HG03097 (cell line): ENCODE measurements at regions not wholly inside any gene's neighbourhood (a gene's known extent, or its start where the extent isn't known, plus 50 kb on each side); places are given as distances from the start of the nearest gene placed in this dataset.

Experiments used
- ATAC-seq: cut with Tn5 transposase; IDR thresholded peaks from one replicate; pipeline ENCODE4 v1.9.1; 2021; ENCODE audit not compliant: unreplicated experiment, low FRiP score

- no peak for ATAC-seq
These were observed 303.0 kb upstream of the FOXF1 start for GRCh38 chr16:86207350-86207749.

GRCh38 chr16:86209202-86209601, 301.1 kb upstream of the FOXF1 start:
- no peak for ATAC-seq

GRCh38 chr16:86210403-86211193, 299.7 kb upstream of the FOXF1 start:
- ATAC-seq = no peak

- no peak for ATAC-seq
These were observed 299.1 kb upstream of the FOXF1 start for GRCh38 chr16:86211265-86211664.

- no peak for ATAC-seq
These were observed 298.5 kb upstream of the FOXF1 start for GRCh38 chr16:86211800-86212199.

GRCh38 chr16:86212706-86213436, 297.5 kb upstream of the FOXF1 start:
- ATAC-seq = no peak

- ATAC-seq = no peak
These were observed 296.7 kb upstream of the FOXF1 start for GRCh38 chr16:86213437-86214205.

GRCh38 chr16:86214326-86215232, 295.7 kb upstream of the FOXF1 start:
- ATAC-seq = no peak

GRCh38 chr16:86215233-86215978, 294.9 kb upstream of the FOXF1 start:
- no peak for ATAC-seq

- ATAC-seq = no peak
These were observed 294.2 kb upstream of the FOXF1 start for GRCh38 chr16:86215979-86216585.

GRCh38 chr16:86216591-86216990, 293.7 kb upstream of the FOXF1 start:
- no peak for ATAC-seq

GRCh38 chr16:86217001-86217890, 293.1 kb upstream of the FOXF1 start:
- no peak for ATAC-seq

- no peak for ATAC-seq
These were observed 292.4 kb upstream of the FOXF1 start for GRCh38 chr16:86217891-86218270.

- ATAC-seq = no peak
These were observed 291.7 kb upstream of the FOXF1 start for GRCh38 chr16:86218479-86219170.

GRCh38 chr16:86219655-86220445, 290.5 kb upstream of the FOXF1 start:
- ATAC-seq = no peak

GRCh38 chr16:86220561-86220960, 289.8 kb upstream of the FOXF1 start:
- no peak for ATAC-seq

GRCh38 chr16:86221085-86221484, 289.2 kb upstream of the FOXF1 start:
- ATAC-seq = no peak
